ENCODE measurements at regions not wholly inside any gene's neighbourhood (a gene's known extent, or its start where the extent isn't known, plus 50 kb on each side); places are given as distances from the start of the nearest gene placed in this dataset.
A peak's percentile ranks its signal among the peaks of the same experiment; 100 is the strongest.

- no peak for DNase-seq (ENCODE audit: low read depth)
- H3K4me3 ChIP-seq (ENCODE audit: control insufficient read depth, low read depth, low read length): no peak overlapping the region
- TF ChIP-seq CTCF (conservative IDR thresholded peaks at IDR 0.05; ENCODE audit: control insufficient read depth, insufficient read depth, low read depth, low read length): no peak
Measured at GRCh38 chr7:19224951-19225350, 79.7 kb upstream of the FERD3L start.

- peak; percentile 57 for DNase-seq (ENCODE audit: low read depth)
- no peak overlapping the region for H3K4me3 ChIP-seq (ENCODE audit: control insufficient read depth, low read depth, low read length)
- no peak for TF ChIP-seq CTCF (conservative IDR thresholded peaks at IDR 0.05; ENCODE audit: control insufficient read depth, insufficient read depth, low read depth, low read length)
Measured at GRCh38 chr7:19215412-19215811, 70.2 kb upstream of the FERD3L start.

- no peak overlapping the region for H3K4me3 ChIP-seq (ENCODE audit: control insufficient read depth, low read depth, low read length)
- no peak for TF ChIP-seq CTCF (conservative IDR thresholded peaks at IDR 0.05; ENCODE audit: control insufficient read depth, insufficient read depth, low read depth, low read length)
- no peak for DNase-seq (ENCODE audit: low read depth)
Measured at GRCh38 chr7:19213746-19214145, 68.5 kb upstream of the FERD3L start.

GRCh38 chr7:19210893-19211413 is 65.7 kb upstream of the FERD3L start:
- TF ChIP-seq CTCF (conservative IDR thresholded peaks at IDR 0.05; ENCODE audit: control insufficient read depth, insufficient read depth, low read depth, low read length): no peak
- DNase-seq (ENCODE audit: low read depth): no peak
- no peak overlapping the region for H3K4me3 ChIP-seq (ENCODE audit: control insufficient read depth, low read depth, low read length)

- no peak for TF ChIP-seq CTCF (conservative IDR thresholded peaks at IDR 0.05; ENCODE audit: control insufficient read depth, insufficient read depth, low read depth, low read length)
- no peak overlapping the region for H3K4me3 ChIP-seq (ENCODE audit: control insufficient read depth, low read depth, low read length)
- no peak for DNase-seq (ENCODE audit: low read depth)
Measured at GRCh38 chr7:19209166-19209696, 64.0 kb upstream of the FERD3L start.

GRCh38 chr7:19206721-19207120 is 61.5 kb upstream of the FERD3L start:
- DNase-seq (ENCODE audit: low read depth): no peak
- no peak for TF ChIP-seq CTCF (conservative IDR thresholded peaks at IDR 0.05; ENCODE audit: control insufficient read depth, insufficient read depth, low read depth, low read length)
- no peak overlapping the region for H3K4me3 ChIP-seq (ENCODE audit: control insufficient read depth, low read depth, low read length)

GRCh38 chr7:19203686-19204085 is 58.5 kb upstream of the FERD3L start:
- no peak for DNase-seq (ENCODE audit: low read depth)
- no peak for TF ChIP-seq CTCF (conservative IDR thresholded peaks at IDR 0.05; ENCODE audit: control insufficient read depth, insufficient read depth, low read depth, low read length)
- H3K4me3 ChIP-seq (ENCODE audit: control insufficient read depth, low read depth, low read length): no peak overlapping the region
